SJCRH30 (cell line): ENCODE measurements at regions not wholly inside any gene's neighbourhood (a gene's known extent, or its start where the extent isn't known, plus 50 kb on each side); places are given as distances from the start of the nearest gene placed in this dataset.
A peak's percentile ranks its signal among the peaks of the same experiment; 100 is the strongest.

Experiments
- DNase-seq, 2 experiments: peaks; one replicate each; pipeline ENCODE4 v3.0.0-alpha.2; 2015 to 2020
- H3K27ac ChIP-seq: fragments of 250-450 bp; sonication (Bioruptor Pico); 2 replicates; pipeline ENCODE4 v1.5.1; 2020; ENCODE audit warnings: mild to moderate bottlenecking, moderate library complexity
- H3K27me3 ChIP-seq: fragments of 250-450 bp; sonication (Bioruptor Pico); 2 replicates; pipeline ENCODE4 v1.5.1; 2020; ENCODE audit warnings: mild to moderate bottlenecking, moderate library complexity
- H3K36me3 ChIP-seq: fragments of 250-450 bp; sonication (Bioruptor Pico); 2 replicates; pipeline ENCODE4 v1.5.1; 2020; ENCODE audit warnings: mild to moderate bottlenecking, moderate library complexity
- H3K4me1 ChIP-seq: fragments of 250-450 bp; sonication (Bioruptor Pico); 2 replicates; pipeline ENCODE4 v1.5.1; 2020; ENCODE audit warnings: mild to moderate bottlenecking, moderate library complexity
- H3K4me3 ChIP-seq: fragments of 250-450 bp; sonication (Bioruptor Pico); 2 replicates; pipeline ENCODE4 v1.5.1; 2020; ENCODE audit warnings: mild to moderate bottlenecking, moderate library complexity
- H3K9me3 ChIP-seq: fragments of 250-450 bp; sonication (Bioruptor Pico); replicated peaks from 2 replicates; pipeline ENCODE4 v1.5.1; 2020; ENCODE audit warnings: mild to moderate bottlenecking, moderate library complexity

- H3K27me3 ChIP-seq, result no peaks in the 10 kb centered on the region
- H3K4me1 ChIP-seq, result peaks cover 4% of the 10 kb centered on the region; the same call in 1 of the 2 replicates
- H3K36me3 ChIP-seq, result no peaks in the 10 kb centered on the region
- H3K4me3 ChIP-seq, result no peak overlapping the region
- no peaks in the 10 kb centered on the region for H3K9me3 ChIP-seq
- DNase-seq, result no peak
- H3K27ac ChIP-seq, result no peak overlapping the region
Observed at GRCh38 chr4:108270466-108271450, 102.0 kb upstream of the LEF1 start.

DNA sequence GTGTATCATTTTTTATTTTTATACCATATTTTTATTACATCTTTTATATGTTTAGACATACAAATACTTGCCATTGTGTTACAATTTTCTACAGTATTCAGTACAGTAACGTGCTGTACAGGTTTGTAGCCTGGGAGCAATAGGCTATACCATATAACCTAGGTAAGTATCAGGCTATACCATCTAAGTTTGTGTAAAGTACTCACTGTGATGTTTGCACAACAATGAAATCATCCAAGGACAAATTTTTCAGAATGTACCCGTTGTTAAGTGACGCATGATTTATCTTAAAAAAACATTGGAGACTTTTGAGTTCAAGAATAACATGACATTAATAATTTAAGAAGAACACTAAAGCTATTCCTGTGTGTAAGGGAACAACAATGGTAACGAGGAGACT is 96.0 kb upstream of the LEF1 start:
- Histone ChIP-seq H3K4me1 (peaks cover 5% of the 10 kb centered on the region; the same call in 1 of the 2 replicates), H3K27me3 (no peaks in the 10 kb centered on the region), H3K9me3 (no peaks in the 10 kb centered on the region), H3K4me3 (no peak overlapping the region), H3K36me3 (no peaks in the 10 kb centered on the region), H3K27ac (no peak overlapping the region)
- no peak for DNase-seq

DNA sequence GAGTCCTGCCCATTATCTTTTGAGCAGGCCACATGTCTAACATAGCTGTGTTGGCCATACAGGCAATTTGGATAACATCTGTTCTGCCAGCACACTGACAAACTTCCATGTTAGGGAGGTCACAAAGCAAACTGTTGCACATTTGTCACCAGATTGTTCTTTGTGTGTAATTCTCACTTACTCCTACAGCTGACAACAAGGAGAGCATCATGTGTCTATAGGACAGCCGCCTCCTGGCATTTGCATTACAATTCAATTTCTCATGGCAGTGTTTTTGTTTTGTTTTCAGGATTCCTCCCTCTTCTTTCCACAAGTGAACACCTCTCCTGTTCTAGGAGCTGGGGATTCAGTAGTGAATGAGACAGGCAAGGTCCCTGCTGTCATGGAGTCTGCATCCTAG is 94.3 kb upstream of the LEF1 start:
- no peak overlapping the region for H3K27ac ChIP-seq
- H3K27me3 ChIP-seq, result no peaks in the 10 kb centered on the region
- peaks cover 5% of the 10 kb centered on the region; the same call in 1 of the 2 replicates for H3K4me1 ChIP-seq
- H3K36me3 ChIP-seq, result no peaks in the 10 kb centered on the region
- no peak overlapping the region for H3K4me3 ChIP-seq
- H3K9me3 ChIP-seq, result no peaks in the 10 kb centered on the region
- DNase-seq, result no peak

DNA sequence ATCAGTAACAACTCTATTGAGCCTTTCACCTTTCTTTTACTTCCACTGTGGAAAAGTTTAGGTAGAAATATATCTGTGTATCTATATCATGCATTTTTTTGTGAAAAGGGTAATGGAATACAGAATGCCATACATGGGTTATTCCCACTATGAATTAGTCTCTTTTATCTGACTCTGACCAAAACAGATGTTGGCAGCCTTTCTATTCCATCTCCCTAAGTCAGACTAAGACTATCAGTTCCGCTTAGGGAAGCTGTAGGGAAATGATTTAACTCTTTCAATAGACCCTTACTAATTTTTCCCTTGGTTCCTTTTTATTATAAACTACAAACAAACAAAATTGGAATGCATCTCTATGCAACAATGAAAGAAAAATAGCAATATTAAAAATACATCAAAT is 92.3 kb upstream of the LEF1 start:
- H3K27me3 ChIP-seq, result no peaks in the 10 kb centered on the region
- DNase-seq, result peak in 1 of 2 experiments; percentile 47

DNA sequence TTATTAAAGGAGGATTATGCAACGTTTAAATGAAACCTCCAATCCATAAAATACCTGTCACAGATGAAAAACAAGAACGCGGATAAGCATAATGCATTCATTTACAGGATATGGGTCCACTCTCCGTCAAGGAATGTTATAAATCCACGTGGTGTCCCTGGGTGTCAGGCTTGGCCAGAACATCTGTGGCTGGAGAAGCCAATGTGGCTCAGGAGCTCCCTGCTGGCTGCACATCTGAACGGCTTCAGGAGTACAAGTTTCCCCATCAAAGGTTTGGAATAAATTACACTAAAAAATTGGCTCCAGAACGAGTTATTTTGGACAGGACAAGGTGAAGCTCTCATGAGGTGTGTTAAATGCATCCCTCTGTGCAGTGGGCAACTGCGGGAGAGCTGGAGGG is 87.8 kb upstream of the LEF1 start:
- Histone ChIP-seq H3K36me3 (no peaks in the 10 kb centered on the region), H3K4me1 (peaks cover 5% of the 10 kb centered on the region; the same call in 1 of the 2 replicates), H3K4me3 (no peak overlapping the region), H3K9me3 (no peaks in the 10 kb centered on the region), H3K27me3 (no peaks in the 10 kb centered on the region), H3K27ac (no peak overlapping the region)
- DNase-seq, result no peak

More for the DNA sequence above, 92.3 kb upstream of the LEF1 start:
- H3K36me3 ChIP-seq, result no peaks in the 10 kb centered on the region
- H3K9me3 ChIP-seq, result no peaks in the 10 kb centered on the region
- H3K27ac ChIP-seq, result no peak overlapping the region
- peaks cover 5% of the 10 kb centered on the region; the same call in 1 of the 2 replicates for H3K4me1 ChIP-seq
- H3K4me3 ChIP-seq, result no peak overlapping the region

- Histone ChIP-seq H3K4me1 (no peaks in the 10 kb centered on the region), H3K27me3 (no peaks in the 10 kb centered on the region), H3K36me3 (no peaks in the 10 kb centered on the region), H3K9me3 (no peaks in the 10 kb centered on the region), H3K27ac (no peak overlapping the region), H3K4me3 (no peak overlapping the region)
- DNase-seq, result no peak
Observed at GRCh38 chr4:108255203-108255747, 86.5 kb upstream of the LEF1 start.

- H3K27me3 ChIP-seq, result no peaks in the 10 kb centered on the region
- no peak overlapping the region for H3K27ac ChIP-seq
- no peaks in the 10 kb centered on the region for H3K9me3 ChIP-seq
- DNase-seq, result no peak
- no peaks in the 10 kb centered on the region for H3K36me3 ChIP-seq
- H3K4me3 ChIP-seq, result no peak overlapping the region
- H3K4me1 ChIP-seq, result peaks cover 16% of the 10 kb centered on the region
Observed at GRCh38 chr4:108249397-108249796, 80.7 kb upstream of the LEF1 start.

DNA sequence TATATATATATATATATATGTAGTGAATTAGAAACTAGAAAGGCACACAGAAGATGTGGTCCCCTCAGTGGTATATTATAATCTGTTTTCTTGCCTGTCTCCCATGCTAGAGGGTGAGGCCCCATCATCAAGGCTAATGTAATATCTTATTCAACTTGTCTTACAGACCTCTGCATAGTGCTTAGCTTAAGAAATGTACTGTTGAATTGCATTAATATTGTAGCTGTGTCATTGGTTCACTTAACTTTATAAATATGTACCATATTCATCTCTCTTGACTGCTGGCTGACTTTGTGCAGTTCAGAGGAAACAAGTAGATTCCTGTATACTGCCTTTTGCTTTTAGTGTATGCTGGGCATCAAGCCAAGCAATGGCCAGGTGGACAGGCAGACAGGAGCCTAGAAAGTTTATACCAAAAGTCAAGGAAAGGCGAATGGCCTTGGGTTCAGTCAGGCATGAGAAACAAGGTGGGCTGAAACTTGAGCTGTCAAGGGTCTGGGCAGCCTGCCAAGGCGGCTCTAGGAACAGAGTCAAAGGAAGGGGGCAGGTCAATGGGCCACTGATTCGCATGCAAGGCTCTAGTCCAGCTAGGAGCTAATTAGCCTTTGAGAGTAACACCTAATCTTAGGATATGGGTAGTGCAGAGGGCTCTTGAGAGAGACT is 78.8 kb upstream of the LEF1 start:
- Histone ChIP-seq H3K4me1 (peaks cover 29% of the 10 kb centered on the region), H3K4me3 (no peak overlapping the region), H3K36me3 (no peaks in the 10 kb centered on the region), H3K9me3 (no peaks in the 10 kb centered on the region), H3K27me3 (no peaks in the 10 kb centered on the region), H3K27ac (no peak overlapping the region)
- DNase-seq, result peak; percentile 78 to 91

- H3K9me3 ChIP-seq, result no peaks in the 10 kb centered on the region; the same call in 1 of the 2 replicates
- H3K36me3 ChIP-seq, result no peaks in the 10 kb centered on the region
- peaks cover 29% of the 10 kb centered on the region for H3K4me1 ChIP-seq
- H3K27ac ChIP-seq, result no peak overlapping the region
- no peak overlapping the region for H3K4me3 ChIP-seq
- DNase-seq, result peak in 1 of 2 experiments; percentile 12
- H3K27me3 ChIP-seq, result no peaks in the 10 kb centered on the region
Observed at GRCh38 chr4:108244606-108245005, 75.9 kb upstream of the LEF1 start.

DNA sequence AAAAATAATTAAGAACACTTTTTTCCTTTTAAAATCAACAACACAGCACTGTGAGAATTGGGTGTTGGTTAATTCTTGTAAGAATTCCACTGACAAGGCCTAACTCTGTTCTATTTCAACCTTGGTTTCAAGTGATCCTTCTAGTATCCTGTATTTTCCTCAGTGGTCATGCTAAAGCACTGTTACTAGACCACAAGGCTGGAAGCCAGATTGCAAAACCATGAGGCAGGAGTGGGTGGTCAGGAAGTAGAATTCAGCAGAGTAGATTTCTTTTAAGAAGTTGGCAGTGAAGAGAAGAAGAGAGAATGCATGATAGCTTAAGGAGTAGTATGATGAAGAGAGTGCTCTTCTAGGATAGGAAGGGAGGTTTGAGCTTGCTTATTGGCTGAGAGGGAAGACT is 71.6 kb upstream of the LEF1 start:
- H3K4me1 ChIP-seq, result peaks cover 21% of the 10 kb centered on the region
- no peaks in the 10 kb centered on the region for H3K27me3 ChIP-seq
- no peaks in the 10 kb centered on the region; the same call in 1 of the 2 replicates for H3K9me3 ChIP-seq
- H3K36me3 ChIP-seq, result no peaks in the 10 kb centered on the region
- H3K4me3 ChIP-seq, result no peak overlapping the region
- no peak for DNase-seq
- H3K27ac ChIP-seq, result no peak overlapping the region

DNA sequence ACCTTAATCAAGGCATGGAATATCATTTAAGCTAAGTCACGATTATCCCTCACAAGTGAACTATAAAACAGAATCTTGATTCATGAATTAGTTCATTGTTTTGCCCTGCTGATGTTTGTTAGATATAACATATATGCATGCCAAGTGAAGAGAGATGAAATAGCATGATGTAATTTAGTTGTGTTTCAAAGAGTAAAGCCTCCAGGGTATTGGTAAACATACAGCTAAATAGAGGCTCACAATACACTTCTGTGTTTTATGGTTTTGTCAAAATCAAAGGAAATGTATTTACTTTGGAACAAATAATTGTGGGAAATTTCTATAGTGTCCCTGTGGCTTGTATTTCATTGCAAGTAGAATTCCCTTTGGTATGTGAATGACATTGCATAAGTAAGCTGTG is 69.0 kb upstream of the LEF1 start:
- no peak for DNase-seq
- no peaks in the 10 kb centered on the region; the same call in 1 of the 2 replicates for H3K9me3 ChIP-seq
- no peak overlapping the region for H3K4me3 ChIP-seq
- H3K27ac ChIP-seq, result no peak overlapping the region
- no peaks in the 10 kb centered on the region for H3K36me3 ChIP-seq
- no peaks in the 10 kb centered on the region for H3K27me3 ChIP-seq
- H3K4me1 ChIP-seq, result peaks cover 4% of the 10 kb centered on the region; the same call in 1 of the 2 replicates

GRCh38 chr4:108236264-108236663 is 67.5 kb upstream of the LEF1 start:
- H3K4me3 ChIP-seq, result no peak overlapping the region
- H3K27me3 ChIP-seq, result no peaks in the 10 kb centered on the region
- H3K4me1 ChIP-seq, result peaks cover 4% of the 10 kb centered on the region; the same call in 1 of the 2 replicates
- no peaks in the 10 kb centered on the region for H3K36me3 ChIP-seq
- no peak overlapping the region for H3K27ac ChIP-seq
- no peaks in the 10 kb centered on the region; the same call in 1 of the 2 replicates for H3K9me3 ChIP-seq
- DNase-seq, result no peak

GRCh38 chr4:108227923-108228322 is 59.2 kb upstream of the LEF1 start:
- H3K4me3 ChIP-seq, result no peak overlapping the region
- H3K9me3 ChIP-seq, result no peaks in the 10 kb centered on the region
- no peak for DNase-seq
- H3K4me1 ChIP-seq, result no peaks in the 10 kb centered on the region
- H3K27me3 ChIP-seq, result no peaks in the 10 kb centered on the region
- no peak overlapping the region for H3K27ac ChIP-seq
- no peaks in the 10 kb centered on the region for H3K36me3 ChIP-seq

DNA sequence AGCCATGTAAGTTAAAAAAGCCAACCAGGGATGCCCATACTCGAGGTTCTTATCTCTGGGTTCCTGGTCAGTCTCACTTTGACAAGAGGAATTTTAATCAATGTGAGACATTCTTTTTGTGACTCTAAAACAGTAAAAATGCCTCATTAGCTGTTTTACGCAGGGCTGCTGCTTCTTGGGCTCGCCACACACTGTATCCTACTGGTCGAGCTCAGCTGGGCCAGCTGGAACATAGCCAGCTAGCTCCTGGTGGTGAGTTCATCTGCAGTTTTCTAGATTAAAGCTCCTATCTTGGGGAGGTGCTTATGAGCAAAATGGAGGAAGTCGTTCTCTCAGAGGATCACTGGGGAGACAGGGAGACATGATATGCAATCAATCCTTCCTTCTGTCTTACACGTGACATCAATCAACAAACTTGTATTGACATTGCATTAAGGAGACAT is 55.9 kb upstream of the LEF1 start:
- no peaks in the 10 kb centered on the region for H3K36me3 ChIP-seq
- H3K4me1 ChIP-seq, result no peaks in the 10 kb centered on the region
- no peak overlapping the region for H3K4me3 ChIP-seq
- peak; percentile 31 to 52 for DNase-seq
- no peaks in the 10 kb centered on the region for H3K9me3 ChIP-seq
- no peaks in the 10 kb centered on the region for H3K27me3 ChIP-seq
- no peak overlapping the region for H3K27ac ChIP-seq

- Histone ChIP-seq H3K27me3 (no peaks in the 10 kb centered on the region), H3K27ac (no peak overlapping the region), H3K4me1 (no peaks in the 10 kb centered on the region), H3K9me3 (no peaks in the 10 kb centered on the region), H3K4me3 (no peak overlapping the region), H3K36me3 (no peaks in the 10 kb centered on the region)
- DNase-seq, result no peak
Observed at GRCh38 chr4:108223313-108223712, 54.6 kb upstream of the LEF1 start.
